HEK293T (cell line): ENCODE measurements at regions not wholly inside any gene's neighbourhood (a gene's known extent, or its start where the extent isn't known, plus 50 kb on each side); places are given as distances from the start of the nearest gene placed in this dataset.

Experiments used
- BHLHE40 ChIP-seq: fragments of 450-650 bp; IDR thresholded peaks from 2 replicates; pipeline ENCODE4 v1.6.1; 2016; ENCODE audit warnings: mild to moderate bottlenecking, moderate library complexity, borderline replicate concordance
- ELF4 ChIP-seq: fragments of 450-650 bp; IDR thresholded peaks from 2 replicates; pipeline ENCODE4 v1.6.1; 2017; ENCODE audit warnings: antibody characterized with exemption
- FOXA1 ChIP-seq: fragments of 450-650 bp; IDR thresholded peaks from 2 replicates; pipeline ENCODE4 v1.6.1; 2016; ENCODE audit warnings: mild to moderate bottlenecking
- FOXK2 ChIP-seq: fragments of 450-650 bp; IDR thresholded peaks from 2 replicates; pipeline ENCODE4 v1.6.1; 2016; ENCODE audit warnings: mild to moderate bottlenecking
- FOXM1 ChIP-seq: fragments of 450-650 bp; IDR thresholded peaks from 2 replicates; pipeline ENCODE4 v1.6.1; 2017; ENCODE audit warnings: mild to moderate bottlenecking, borderline replicate concordance
- HDGF ChIP-seq: fragments of 450-650 bp; IDR thresholded peaks from 2 replicates; pipeline ENCODE4 v1.6.1; 2017; ENCODE audit warnings: antibody characterized with exemption, borderline replicate concordance
- L3MBTL2 ChIP-seq: fragments of 450-650 bp; conservative IDR thresholded peaks from 2 replicates; pipeline ENCODE4 v1.6.1; 2016; ENCODE audit warnings: mild to moderate bottlenecking
- NFRKB ChIP-seq: fragments of 450-650 bp; IDR thresholded peaks from 2 replicates; pipeline ENCODE4 v1.6.1; 2016; ENCODE audit warnings: mild to moderate bottlenecking, moderate library complexity
- SP1 ChIP-seq: fragments of 450-650 bp; IDR thresholded peaks from 2 replicates; pipeline ENCODE4 v1.6.1; 2017
- SUZ12 ChIP-seq: fragments of 450-650 bp; IDR thresholded peaks from 2 replicates; pipeline ENCODE4 v1.6.1; 2016; ENCODE audit warnings: mild to moderate bottlenecking
- TARDBP ChIP-seq: fragments of 450-650 bp; IDR thresholded peaks from 2 replicates; pipeline ENCODE4 v1.6.1; 2016
- ZNF384 ChIP-seq: fragments of 450-650 bp; IDR thresholded peaks from 2 replicates; pipeline ENCODE4 v1.6.1; 2016

DNA sequence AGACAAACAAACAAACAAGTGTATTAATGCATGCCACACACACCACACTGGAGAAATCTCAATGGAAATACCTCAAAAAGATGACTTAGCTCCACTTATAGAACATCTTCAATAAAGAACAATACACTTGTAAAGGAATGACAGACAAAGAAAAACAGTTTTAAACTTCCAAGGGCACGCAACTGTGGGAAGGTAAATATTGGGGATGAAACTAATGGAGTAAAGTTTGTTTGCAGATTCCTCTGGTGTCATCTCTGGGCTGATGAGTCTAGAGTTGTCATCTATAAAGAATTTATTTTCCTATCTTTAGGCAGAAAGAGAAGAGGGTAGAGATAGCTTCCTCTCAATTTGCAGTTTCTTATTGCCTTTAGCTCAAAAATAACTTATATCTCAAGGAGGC is 144.0 kb upstream of the ZC3H15 start:
- TF ChIP-seq FOXK2 (no peak), NFRKB (no peak), ZNF384 (no peak), TARDBP (no peak), SP1 (no peak), HDGF (no peak), L3MBTL2 (no peak), FOXM1 (no peak), BHLHE40 (no peak), FOXA1 (no peak), ELF4 (no peak), SUZ12 (no peak)
